ENCODE measurements at regions not wholly inside any gene's neighbourhood (a gene's known extent, or its start where the extent isn't known, plus 50 kb on each side); places are given as distances from the start of the nearest gene placed in this dataset.

DNA sequence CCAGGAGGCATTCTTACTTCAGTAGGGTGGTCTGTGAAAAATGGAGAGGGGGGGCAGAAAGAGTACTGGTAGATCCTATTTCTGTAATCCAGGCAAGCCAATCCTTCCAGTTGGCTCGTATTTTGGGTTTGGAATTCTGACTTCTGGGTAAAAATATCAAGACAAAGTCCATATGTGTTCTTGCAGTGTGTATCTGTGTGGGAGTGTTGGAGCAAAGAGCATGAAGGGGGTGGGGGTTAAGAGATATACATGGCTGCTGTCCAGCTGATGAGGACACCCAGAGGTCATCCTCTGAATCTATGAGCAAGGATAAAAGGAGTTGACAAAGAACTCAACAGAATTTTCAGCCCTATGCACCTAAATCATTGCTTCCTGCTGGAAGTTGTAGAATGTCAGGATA is 375.8 kb upstream of the PIK3C3 start:
- in situ Hi-C loops (cut with HindIII; ENCODE audit: low sequenced_read_pairs), result no loop called here
- DNase-seq (ENCODE audit: low spot score), result no peak

GRCh38 chr18:41577529-41577928 is 377.5 kb upstream of the PIK3C3 start:
- in situ Hi-C loops (cut with HindIII; ENCODE audit: low sequenced_read_pairs), result no loop called here
- no peak for DNase-seq (ENCODE audit: low spot score)

DNA sequence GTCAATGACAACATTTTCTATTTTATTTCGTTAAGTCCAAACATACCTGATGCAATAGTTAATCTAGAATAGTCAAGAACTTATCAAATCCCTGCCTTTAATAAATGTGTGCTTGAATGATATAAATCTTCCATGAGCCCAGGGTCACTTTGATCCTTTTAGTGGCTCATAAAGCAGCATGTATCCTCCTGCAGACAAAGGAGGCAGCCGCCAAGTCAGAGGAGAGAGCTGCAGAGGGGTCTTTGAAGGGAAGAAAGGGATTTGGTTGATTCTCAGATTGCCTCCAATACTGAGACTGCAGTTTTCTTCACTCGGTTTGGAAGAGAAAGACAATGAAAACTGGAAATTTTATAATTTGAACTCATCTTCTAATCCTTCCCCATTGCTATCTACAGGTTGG is 378.4 kb upstream of the PIK3C3 start:
- in situ Hi-C loops (cut with HindIII; ENCODE audit: low sequenced_read_pairs), result no loop called here
- DNase-seq (ENCODE audit: low spot score), result no peak

DNA sequence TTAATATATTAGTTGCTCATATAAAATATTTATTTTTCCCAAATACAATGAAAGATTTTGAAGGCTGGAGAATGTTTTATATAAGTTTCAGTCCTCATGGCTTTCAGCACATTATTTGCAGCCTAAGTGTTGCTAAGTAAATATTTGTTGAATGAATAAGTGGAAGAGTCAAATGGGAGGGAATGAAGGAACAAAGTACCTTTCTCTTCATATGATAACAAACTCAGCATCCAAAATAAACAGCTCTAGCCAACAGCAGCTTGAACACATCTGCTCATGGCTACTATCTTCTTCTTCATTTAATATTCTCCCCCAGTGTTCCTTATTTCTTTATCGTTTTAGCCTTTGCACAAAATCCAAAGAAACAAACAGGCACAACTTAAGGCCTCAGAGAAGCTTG is 385.2 kb upstream of the PIK3C3 start:
- in situ Hi-C loops (cut with HindIII; ENCODE audit: low sequenced_read_pairs), result no loop called here

DNA sequence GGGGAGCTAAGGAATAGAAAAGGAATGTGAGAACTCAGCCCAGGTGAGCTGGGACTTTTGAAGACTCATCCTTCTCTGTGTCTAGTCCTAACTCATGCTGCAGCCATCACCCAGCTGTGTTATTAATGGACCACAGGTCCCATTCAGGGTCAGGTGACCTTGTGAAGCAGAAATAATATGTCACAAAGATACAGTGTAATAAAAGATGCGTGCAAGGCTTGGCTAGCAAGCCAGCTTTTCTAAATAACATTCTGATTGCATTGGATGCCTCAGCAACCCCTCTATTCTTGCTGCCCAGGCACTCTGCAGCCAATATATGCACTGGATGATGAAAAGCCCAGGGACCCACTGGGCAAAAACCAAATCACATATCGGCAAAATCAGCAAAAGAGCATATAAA is 393.1 kb upstream of the PIK3C3 start:
- DNase-seq (ENCODE audit: low spot score), result no peak
- in situ Hi-C loops (cut with HindIII; ENCODE audit: low sequenced_read_pairs), result no loop called here

More for the DNA sequence above, 385.2 kb upstream of the PIK3C3 start:
- DNase-seq (ENCODE audit: low spot score), result no peak

- in situ Hi-C loops (cut with HindIII; ENCODE audit: low sequenced_read_pairs), result no loop called here
Measured at GRCh38 chr18:41558715-41559114, 396.3 kb upstream of the PIK3C3 start.

DNA sequence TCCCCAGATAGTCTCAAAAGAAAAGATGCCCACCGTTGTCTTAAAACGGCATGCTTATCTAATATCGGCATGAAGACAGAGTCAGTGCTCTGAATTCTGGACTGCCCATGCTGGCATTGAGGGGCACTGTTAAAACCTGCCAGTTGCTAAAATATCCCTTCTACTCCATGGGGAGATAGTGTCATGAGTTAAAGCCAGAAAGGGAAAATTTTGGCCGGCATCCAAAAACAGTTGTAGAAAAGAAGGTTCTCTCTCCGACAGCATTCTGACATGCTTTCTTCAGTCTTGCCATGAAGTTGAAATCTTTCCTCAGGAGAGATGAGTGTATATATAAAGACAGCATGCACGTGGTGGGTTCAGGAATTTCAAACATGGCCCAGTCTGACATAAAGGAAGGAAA is 401.3 kb upstream of the PIK3C3 start:
- in situ Hi-C loops (cut with HindIII; ENCODE audit: low sequenced_read_pairs), result no loop called here
- DNase-seq (ENCODE audit: low spot score), result no peak

More at GRCh38 chr18:41558715-41559114, 396.3 kb upstream of the PIK3C3 start:
- no peak for DNase-seq (ENCODE audit: low spot score)

DNA sequence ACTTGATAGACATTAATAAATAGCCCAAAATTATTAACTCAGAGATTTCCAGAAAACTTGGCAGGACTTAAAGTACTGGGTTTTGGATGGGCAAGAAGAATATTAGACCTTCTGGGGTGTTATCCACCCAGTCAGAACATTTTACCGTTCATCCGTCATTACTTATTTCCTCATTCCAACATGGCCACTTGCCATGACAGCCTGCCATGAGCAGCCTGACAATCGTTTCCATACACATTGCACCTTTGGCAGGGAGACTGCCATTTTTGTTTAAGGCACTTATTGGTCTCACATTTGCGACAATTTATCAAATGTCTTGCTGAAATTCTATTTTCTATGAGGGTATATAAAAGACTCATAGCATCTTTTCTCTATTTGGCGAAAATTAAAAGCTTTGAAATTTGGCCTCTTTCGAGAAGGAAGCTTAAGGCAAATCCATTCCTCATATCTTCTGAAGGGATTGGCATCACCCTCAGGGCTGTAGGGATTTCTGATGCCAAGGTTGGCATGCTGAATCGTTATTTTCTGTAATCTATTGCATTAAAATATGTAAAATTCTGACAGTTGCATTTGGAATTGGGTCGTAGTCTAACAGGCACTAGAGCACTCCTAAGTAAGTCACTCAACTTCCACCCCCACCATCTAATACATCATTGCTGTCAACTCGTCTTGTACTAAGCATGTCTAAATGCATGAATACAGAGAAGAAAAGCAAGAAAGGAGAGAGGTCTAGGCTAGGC is 406.3 kb upstream of the PIK3C3 start:
- in situ Hi-C loops (cut with HindIII; ENCODE audit: low sequenced_read_pairs), result no loop called here
- no peak for DNase-seq (ENCODE audit: low spot score)

- in situ Hi-C loops (cut with HindIII; ENCODE audit: low sequenced_read_pairs), result no loop called here
- no peak for DNase-seq (ENCODE audit: low spot score)
Measured at GRCh38 chr18:41545091-41545888, 409.7 kb upstream of the PIK3C3 start.

DNA sequence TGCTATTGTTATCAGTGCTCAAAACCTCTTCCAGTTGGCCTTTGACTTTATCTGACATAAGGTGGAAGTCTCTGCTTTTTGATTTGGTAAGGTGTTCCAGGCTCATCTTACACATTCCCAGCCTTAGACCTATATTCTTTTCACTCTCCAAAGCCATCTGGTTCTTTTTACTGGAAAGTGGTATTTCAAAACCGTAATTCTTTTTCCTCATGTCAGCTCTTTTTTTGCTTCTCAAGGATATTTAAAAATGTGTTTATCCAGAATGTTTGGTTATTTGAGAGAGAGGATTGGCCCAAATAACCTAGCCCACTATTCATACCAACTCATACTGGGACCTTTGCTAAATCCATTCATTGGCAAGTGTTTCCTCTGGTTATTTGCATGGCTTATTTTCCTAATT is 411.2 kb upstream of the PIK3C3 start:
- in situ Hi-C loops (cut with HindIII; ENCODE audit: low sequenced_read_pairs), result no loop called here
- DNase-seq (ENCODE audit: low spot score), result no peak

- in situ Hi-C loops (cut with HindIII; ENCODE audit: low sequenced_read_pairs), result no loop called here
Measured at GRCh38 chr18:41540237-41540871, 414.7 kb upstream of the PIK3C3 start.

DNA sequence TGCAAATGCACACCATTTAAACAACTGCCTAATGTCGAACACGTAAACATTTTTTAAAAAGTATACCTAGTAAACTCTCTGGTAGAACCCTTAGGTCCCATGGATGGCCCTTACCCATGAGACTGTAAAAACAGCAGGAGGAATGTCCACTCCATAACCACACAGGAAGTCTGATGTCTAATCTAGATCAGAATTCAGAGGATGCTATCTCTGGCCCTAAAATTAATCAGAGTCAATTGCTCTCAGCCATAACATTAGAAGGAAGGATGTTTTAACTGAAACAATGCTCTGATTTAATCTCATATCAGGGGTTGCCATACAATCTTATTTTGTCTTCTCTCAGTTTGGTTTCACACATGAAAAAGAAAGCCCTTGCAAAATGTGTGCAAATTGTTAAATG is 416.3 kb upstream of the PIK3C3 start:
- DNase-seq (ENCODE audit: low spot score), result no peak
- in situ Hi-C loops (cut with HindIII; ENCODE audit: low sequenced_read_pairs), result no loop called here

More at GRCh38 chr18:41540237-41540871, 414.7 kb upstream of the PIK3C3 start:
- no peak for DNase-seq (ENCODE audit: low spot score)

- DNase-seq (ENCODE audit: low spot score), result no peak
- in situ Hi-C loops (cut with HindIII; ENCODE audit: low sequenced_read_pairs), result no loop called here
Measured at GRCh38 chr18:41537666-41538065, 417.4 kb upstream of the PIK3C3 start.

DNA sequence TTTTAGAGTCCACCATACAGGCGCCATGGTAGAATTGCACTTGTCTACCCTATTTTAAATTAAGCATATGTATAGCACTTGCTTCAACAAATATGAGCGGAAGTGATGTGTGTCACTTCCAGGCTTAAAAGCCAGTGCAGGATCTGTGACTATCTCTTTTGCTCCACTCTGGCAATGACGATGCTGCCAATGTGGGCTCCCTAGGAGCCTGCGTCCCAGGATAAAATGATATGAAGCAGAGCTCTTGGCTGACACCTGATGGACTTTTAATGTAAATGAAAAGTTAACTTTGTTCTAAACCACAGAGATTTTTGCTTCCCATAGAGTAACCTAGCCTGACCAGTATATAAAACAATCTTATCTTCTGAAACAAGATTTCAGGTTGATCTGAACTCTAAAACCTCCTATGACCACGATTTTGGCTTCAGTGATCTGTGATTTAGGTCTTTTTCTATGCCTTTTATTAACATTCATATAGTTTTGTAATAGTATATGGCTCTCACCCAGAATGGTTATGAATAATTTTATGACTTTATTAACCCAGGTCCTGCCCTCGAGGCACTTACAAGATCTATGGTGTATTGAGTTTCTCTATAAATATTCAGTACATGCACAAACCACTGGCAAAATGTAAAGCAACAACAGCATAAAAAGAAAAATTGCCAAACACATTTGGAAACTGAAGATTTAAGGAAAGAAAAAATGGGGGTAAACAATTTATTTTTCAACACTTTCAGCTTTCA is 422.5 kb upstream of the PIK3C3 start:
- in situ Hi-C loops (cut with HindIII; ENCODE audit: low sequenced_read_pairs), result no loop called here
- DNase-seq (ENCODE audit: low spot score), result no peak

- DNase-seq (ENCODE audit: low spot score), result no peak
- in situ Hi-C loops (cut with HindIII; ENCODE audit: low sequenced_read_pairs), result no loop called here
Measured at GRCh38 chr18:41530970-41531369, 424.1 kb upstream of the PIK3C3 start.

DNA sequence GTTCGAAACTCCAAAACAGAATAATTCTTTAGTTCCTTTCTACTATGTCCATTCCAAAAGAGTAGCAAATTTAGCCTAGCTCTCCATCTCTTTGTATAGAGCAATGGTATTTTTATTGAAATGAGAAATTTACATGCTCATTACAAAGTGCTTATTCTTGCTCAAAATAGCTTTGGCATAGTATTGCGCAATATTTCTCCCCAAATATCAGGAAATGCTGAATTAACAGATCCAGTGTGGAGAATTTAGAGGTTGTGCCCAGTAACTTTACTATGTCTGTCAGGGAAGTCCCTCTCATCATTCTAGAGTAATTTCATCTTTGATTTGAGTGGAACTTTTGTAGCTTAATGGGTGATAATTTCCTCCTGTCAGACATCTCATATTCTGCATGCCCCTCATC is 425.9 kb upstream of the PIK3C3 start:
- in situ Hi-C loops (cut with HindIII; ENCODE audit: low sequenced_read_pairs), result no loop called here

DNA sequence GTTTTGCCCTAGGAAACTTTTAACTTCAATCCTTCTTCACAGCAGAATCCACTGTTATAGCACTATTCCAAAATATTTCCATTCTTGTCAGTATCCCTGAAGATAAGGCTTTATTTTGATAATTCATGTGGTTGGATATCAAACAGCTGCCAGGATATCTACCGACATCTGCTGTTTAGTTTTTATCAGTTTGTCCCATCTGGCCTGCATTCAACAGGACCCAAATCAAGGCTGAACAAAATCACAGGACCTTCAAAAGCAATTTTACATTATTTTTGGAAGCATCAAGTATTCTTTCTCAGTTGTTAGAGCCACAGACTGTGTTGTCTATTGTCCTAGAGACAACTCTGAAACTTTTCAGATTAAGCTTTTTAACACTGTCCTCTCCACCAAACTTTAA is 429.0 kb upstream of the PIK3C3 start:
- in situ Hi-C loops (cut with HindIII; ENCODE audit: low sequenced_read_pairs), result no loop called here
- no peak for DNase-seq (ENCODE audit: low spot score)

More for the DNA sequence above, 425.9 kb upstream of the PIK3C3 start:
- no peak for DNase-seq (ENCODE audit: low spot score)

DNA sequence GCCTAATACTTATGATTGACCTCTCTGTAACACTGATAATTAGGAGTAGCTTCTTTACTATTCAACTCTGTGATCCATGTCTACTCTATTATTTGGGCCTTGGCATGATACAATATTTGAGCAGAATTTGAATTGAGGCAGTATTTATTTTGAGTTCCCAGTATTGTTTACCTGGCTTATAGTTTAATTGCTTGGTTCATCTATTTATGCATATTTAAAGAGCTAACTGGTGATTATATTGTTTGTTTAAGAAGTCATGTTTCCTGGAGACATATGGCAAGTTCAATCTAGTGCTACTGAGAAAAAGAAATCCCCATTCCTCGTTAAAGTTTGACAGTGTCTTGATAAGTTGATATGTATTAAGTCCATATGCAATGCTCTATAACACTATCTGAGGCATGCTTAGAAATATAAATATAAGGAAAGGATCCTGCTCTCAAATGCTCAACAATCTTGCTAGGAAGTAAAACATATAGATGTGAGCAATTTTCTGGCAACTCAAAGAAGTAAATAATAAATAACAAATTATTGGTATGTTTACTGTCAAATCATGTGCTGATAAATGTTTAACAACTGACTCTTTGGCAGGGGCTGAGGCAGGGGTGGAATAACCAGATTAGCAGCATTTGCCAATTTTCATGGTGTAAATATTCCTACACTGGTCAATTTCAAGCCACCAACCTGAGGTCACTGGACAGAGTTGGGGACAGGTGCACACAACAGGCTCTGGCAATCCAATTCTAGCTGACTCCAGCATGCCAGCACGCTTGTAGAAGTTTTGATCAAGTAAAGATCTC is 430.2 kb upstream of the PIK3C3 start:
- no peak for DNase-seq (ENCODE audit: low spot score)
- in situ Hi-C loops (cut with HindIII; ENCODE audit: low sequenced_read_pairs), result no loop called here

DNA sequence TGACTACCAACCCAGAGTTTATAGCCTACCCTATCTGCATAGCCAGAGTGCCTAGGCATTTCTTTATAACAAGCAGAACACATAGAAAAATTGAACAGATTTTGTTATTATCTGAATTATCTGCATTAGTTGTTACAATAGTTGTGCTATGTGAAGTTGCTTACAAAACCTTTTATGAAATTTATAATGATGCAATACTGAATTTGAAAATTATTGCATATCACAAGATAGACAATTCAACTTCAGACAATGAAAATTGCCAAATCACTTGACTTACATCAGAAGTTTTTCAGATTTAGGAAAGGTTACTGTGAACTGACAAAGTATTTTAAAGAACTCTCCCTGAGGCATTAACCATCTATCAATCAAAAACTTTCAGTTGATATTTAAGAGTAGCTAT is 437.9 kb upstream of the PIK3C3 start:
- no peak for DNase-seq (ENCODE audit: low spot score)
- in situ Hi-C loops (cut with HindIII; ENCODE audit: low sequenced_read_pairs), result no loop called here

Data from G401 (cell line).